Suprapubic skin (tissue), 4 donors: ENCODE measurements at regions not wholly inside any gene's neighbourhood (a gene's known extent, or its start where the extent isn't known, plus 50 kb on each side); places are given as distances from the start of the nearest gene placed in this dataset.

Experiments used
- DNase-seq, 2 donors: peaks; one replicate each; pipeline ENCODE4 v3.0.0-alpha.2; 2019; ENCODE audit warnings: low spot score in 2 of 2
- H3K27ac ChIP-seq: fragments of 200-600 bp; sonication (generic); one replicate; pipeline ENCODE4 v1.5.1; 2019
- H3K27me3 ChIP-seq: fragments of 200-600 bp; sonication (generic); one replicate; pipeline ENCODE4 v1.5.1; 2019
- H3K36me3 ChIP-seq: fragments of 200-600 bp; sonication (generic); one replicate; pipeline ENCODE4 v1.5.1; 2019
- H3K4me1 ChIP-seq: fragments of 200-600 bp; sonication (generic); one replicate; pipeline ENCODE4 v1.5.1; 2019
- H3K4me3 ChIP-seq: fragments of 200-600 bp; sonication (generic); one replicate; pipeline ENCODE4 v1.5.1; 2019; ENCODE audit warnings: mild to moderate bottlenecking
- H3K9me3 ChIP-seq: fragments of 200-600 bp; sonication (generic); one replicate; pipeline ENCODE4 v1.5.1; 2019
- CTCF ChIP-seq, 2 donors: fragments of 200-600 bp in 1 of 2; fragments of 450-650 bp in 1 of 2; sonication (generic) in 1 of 2; IDR thresholded peaks; one replicate each; pipeline ENCODE4 v1.5.1; 2016 to 2019; ENCODE audit warnings: antibody characterized with exemption in 2 of 2, mild to moderate bottlenecking in 1 of 2, moderate library complexity in 1 of 2
- EP300 ChIP-seq: sonication (generic); formaldehyde crosslinking; IDR thresholded peaks from one replicate; pipeline ENCODE4 v1.6.1; 2017; ENCODE audit warnings: antibody characterized with exemption
- POLR2A ChIP-seq, 2 donors: fragments of 450-650 bp; IDR thresholded peaks; one replicate each; pipeline ENCODE4 v1.6.1; 2017; ENCODE audit warnings: antibody characterized with exemption in 2 of 2, mild to moderate bottlenecking in 2 of 2, moderate library complexity in 2 of 2
- POLR2AphosphoS5 ChIP-seq, 3 donors: sonication (generic); formaldehyde crosslinking; IDR thresholded peaks; one replicate each; pipeline ENCODE4 v1.6.1; 2017; ENCODE audit warnings: antibody characterized with exemption in 3 of 3
- WGBS: methylation state at CpG from one replicate; pipeline ENCODE4 v1.1.5; 2018; 5-methylcytosine and 5-hydroxymethylcytosine counted together

GRCh38 chr4:171636606-171637005, 176.6 kb upstream of the GALNTL6 start:
- H3K27ac ChIP-seq = no peak overlapping the region
- 46% methylated on average over 2 of the region's 2 CpGs for WGBS
- TF ChIP-seq CTCF (IDR thresholded peaks at IDR 0.05) (no peak), EP300 (no peak), POLR2A (IDR thresholded peaks at IDR 0.05) (no peak), POLR2AphosphoS5 (IDR thresholded peaks at IDR 0.05) (no peak)
- H3K27me3 ChIP-seq = no peaks in the 10 kb centered on the region
- H3K36me3 ChIP-seq = no peaks in the 10 kb centered on the region
- no peak overlapping the region for H3K4me3 ChIP-seq
- DNase-seq = no peak
- no peaks in the 10 kb centered on the region for H3K9me3 ChIP-seq
- H3K4me1 ChIP-seq = no peaks in the 10 kb centered on the region

- H3K36me3 ChIP-seq = no peaks in the 10 kb centered on the region
- no peak for DNase-seq
- no peak overlapping the region for H3K27ac ChIP-seq
- 89% methylated on average over 18 of the region's 18 CpGs for WGBS
- TF ChIP-seq EP300 (no peak), CTCF (IDR thresholded peaks at IDR 0.05) (no peak), POLR2AphosphoS5 (IDR thresholded peaks at IDR 0.05) (no peak), POLR2A (IDR thresholded peaks at IDR 0.05) (no peak)
- H3K9me3 ChIP-seq = peaks cover 5% of the 10 kb centered on the region
- H3K4me3 ChIP-seq = no peak overlapping the region
- H3K4me1 ChIP-seq = no peaks in the 10 kb centered on the region
- no peaks in the 10 kb centered on the region for H3K27me3 ChIP-seq
These were observed 183.5 kb upstream of the GALNTL6 start for GRCh38 chr4:171629737-171630136.

- Histone ChIP-seq H3K27me3 (no peaks in the 10 kb centered on the region), H3K4me3 (no peak overlapping the region), H3K27ac (no peak overlapping the region), H3K36me3 (no peaks in the 10 kb centered on the region), H3K4me1 (no peaks in the 10 kb centered on the region), H3K9me3 (peaks cover 5% of the 10 kb centered on the region)
- 80% methylated on average over 3 of the region's 3 CpGs for WGBS
- DNase-seq = no peak
- TF ChIP-seq POLR2A (IDR thresholded peaks at IDR 0.05) (no peak), CTCF (IDR thresholded peaks at IDR 0.05) (no peak), EP300 (no peak), POLR2AphosphoS5 (IDR thresholded peaks at IDR 0.05) (no peak)
These were observed 184.0 kb upstream of the GALNTL6 start for GRCh38 chr4:171629182-171629581.

- Histone ChIP-seq H3K9me3 (peaks cover 5% of the 10 kb centered on the region), H3K4me1 (no peaks in the 10 kb centered on the region), H3K27me3 (no peaks in the 10 kb centered on the region), H3K36me3 (no peaks in the 10 kb centered on the region), H3K4me3 (no peak overlapping the region), H3K27ac (no peak overlapping the region)
- no peak for DNase-seq
- WGBS = 80% methylated on average over 4 of the region's 4 CpGs
- TF ChIP-seq EP300 = no peak
- no peak for TF ChIP-seq POLR2AphosphoS5 (IDR thresholded peaks at IDR 0.05)
- no peak for TF ChIP-seq CTCF (IDR thresholded peaks at IDR 0.05)
- TF ChIP-seq POLR2A (IDR thresholded peaks at IDR 0.05) = no peak
These were observed 186.7 kb upstream of the GALNTL6 start for GRCh38 chr4:171626554-171626953.

GRCh38 chr4:171622729-171623128, 190.5 kb upstream of the GALNTL6 start:
- Histone ChIP-seq H3K27ac (no peak overlapping the region), H3K27me3 (no peaks in the 10 kb centered on the region), H3K4me1 (no peaks in the 10 kb centered on the region), H3K36me3 (no peaks in the 10 kb centered on the region), H3K9me3 (no peaks in the 10 kb centered on the region), H3K4me3 (no peak overlapping the region)
- no peak for DNase-seq
- 83% methylated on average over 3 of the region's 3 CpGs for WGBS
- TF ChIP-seq POLR2AphosphoS5 (IDR thresholded peaks at IDR 0.05) (no peak), POLR2A (IDR thresholded peaks at IDR 0.05) (no peak), CTCF (IDR thresholded peaks at IDR 0.05) (no peak), EP300 (no peak)
